Endothelial cell (in vitro differentiated cells): ENCODE measurements at regions not wholly inside any gene's neighbourhood (a gene's known extent, or its start where the extent isn't known, plus 50 kb on each side); places are given as distances from the start of the nearest gene placed in this dataset.

Experiments used
- DNase-seq: peaks from one replicate; pipeline ENCODE4 v3.0.0; 2021; ENCODE audit warnings: low spot score
- H3K27ac Mint-ChIP-seq: one replicate; pipeline ENCODE4 v1.8.0; 2021; ENCODE audit warnings: mixed read lengths, inconsistent platforms; ENCODE audit not compliant: unreplicated experiment
- H3K27me3 Mint-ChIP-seq: one replicate; pipeline ENCODE4 v1.8.0; 2021; ENCODE audit warnings: mild to moderate bottlenecking, moderate library complexity, mixed read lengths, inconsistent platforms; ENCODE audit not compliant: unreplicated experiment
- H3K36me3 Mint-ChIP-seq: one replicate; pipeline ENCODE4 v1.8.0; 2021; ENCODE audit warnings: mild to moderate bottlenecking, low read depth, mixed read lengths, inconsistent platforms; ENCODE audit not compliant: unreplicated experiment
- H3K4me1 Mint-ChIP-seq: one replicate; pipeline ENCODE4 v1.8.0; 2021; ENCODE audit warnings: mild to moderate bottlenecking, mixed read lengths, inconsistent platforms; ENCODE audit not compliant: unreplicated experiment
- H3K4me3 Mint-ChIP-seq: one replicate; pipeline ENCODE4 v1.8.0; 2021; ENCODE audit warnings: mild to moderate bottlenecking, mixed read lengths, inconsistent platforms; ENCODE audit not compliant: unreplicated experiment
- H3K9me3 Mint-ChIP-seq: one replicate; pipeline ENCODE4 v1.8.0; 2021; ENCODE audit warnings: mixed read lengths, inconsistent platforms; ENCODE audit not compliant: unreplicated experiment
- CTCF ChIP-seq: fragments of 200-600 bp; sonication (generic); IDR thresholded peaks from one replicate; pipeline ENCODE4 v1.5.0; 2021; ENCODE audit warnings: antibody characterized with exemption; ENCODE audit not compliant: unreplicated experiment

GRCh38 chr6:87789900-87790290 lies 87.9 kb upstream of the AKIRIN2 start:
- H3K36me3 Mint-ChIP-seq, result no peaks in the 10 kb centered on the region
- H3K27me3 Mint-ChIP-seq, result peaks cover 2% of the 10 kb centered on the region
- no peak overlapping the region for H3K27ac Mint-ChIP-seq
- no peaks in the 10 kb centered on the region for H3K9me3 Mint-ChIP-seq
- no peak for DNase-seq
- H3K4me3 Mint-ChIP-seq, result no peak overlapping the region
- no peak for TF ChIP-seq CTCF
- peaks cover 15% of the 10 kb centered on the region for H3K4me1 Mint-ChIP-seq

- H3K36me3 Mint-ChIP-seq, result no peaks in the 10 kb centered on the region
- H3K4me1 Mint-ChIP-seq, result peaks cover 15% of the 10 kb centered on the region
- no peak for TF ChIP-seq CTCF
- no peak overlapping the region for H3K27ac Mint-ChIP-seq
- peaks cover 2% of the 10 kb centered on the region for H3K27me3 Mint-ChIP-seq
- no peaks in the 10 kb centered on the region for H3K9me3 Mint-ChIP-seq
- H3K4me3 Mint-ChIP-seq, result no peak overlapping the region
- no peak for DNase-seq
Observed at GRCh38 chr6:87789198-87789899, 87.3 kb upstream of the AKIRIN2 start.

GRCh38 chr6:87788141-87788540 lies 86.1 kb upstream of the AKIRIN2 start:
- Mint-ChIP-seq H3K4me3 (no peak overlapping the region), H3K36me3 (no peaks in the 10 kb centered on the region), H3K27me3 (peaks cover 2% of the 10 kb centered on the region), H3K9me3 (no peaks in the 10 kb centered on the region), H3K27ac (no peak overlapping the region), H3K4me1 (peaks cover 15% of the 10 kb centered on the region)
- no peak for DNase-seq
- no peak for TF ChIP-seq CTCF

GRCh38 chr6:87785229-87785862 lies 83.3 kb upstream of the AKIRIN2 start:
- no peak for TF ChIP-seq CTCF
- H3K36me3 Mint-ChIP-seq, result no peaks in the 10 kb centered on the region
- H3K4me3 Mint-ChIP-seq, result no peak overlapping the region
- no peak for DNase-seq
- H3K27me3 Mint-ChIP-seq, result no peaks in the 10 kb centered on the region
- no peak overlapping the region for H3K27ac Mint-ChIP-seq
- H3K9me3 Mint-ChIP-seq, result no peaks in the 10 kb centered on the region
- H3K4me1 Mint-ChIP-seq, result peaks cover 14% of the 10 kb centered on the region

GRCh38 chr6:87784690-87785089 lies 82.7 kb upstream of the AKIRIN2 start:
- no peak for DNase-seq
- Mint-ChIP-seq H3K36me3 (no peaks in the 10 kb centered on the region), H3K27ac (no peak overlapping the region), H3K4me1 (peaks cover 7% of the 10 kb centered on the region), H3K27me3 (no peaks in the 10 kb centered on the region), H3K9me3 (no peaks in the 10 kb centered on the region), H3K4me3 (no peak overlapping the region)
- no peak for TF ChIP-seq CTCF
